Ectodermal cell (in vitro differentiated cells): ENCODE measurements at regions not wholly inside any gene's neighbourhood (a gene's known extent, or its start where the extent isn't known, plus 50 kb on each side); places are given as distances from the start of the nearest gene placed in this dataset.

Experiments
- H3K27ac ChIP-seq: 2 replicates; pipeline ENCODE4 v1.7.0; 2013; ENCODE audit warnings: mild to moderate bottlenecking, low read depth, low read length; ENCODE audit not compliant: insufficient read depth, poor library complexity, severe bottlenecking
- H3K27me3 ChIP-seq: 2 replicates; pipeline ENCODE4 v1.7.0; 2013; ENCODE audit warnings: mild to moderate bottlenecking, low read length; ENCODE audit not compliant: insufficient read depth, control insufficient read depth, poor library complexity, severe bottlenecking
- H3K36me3 ChIP-seq: one replicate; pipeline ENCODE4 v1.7.0; 2013; ENCODE audit warnings: low read length; ENCODE audit not compliant: control insufficient read depth, insufficient read depth
- H3K4me1 ChIP-seq: one replicate; pipeline ENCODE4 v1.7.0; 2013; ENCODE audit warnings: low read length; ENCODE audit not compliant: control insufficient read depth, insufficient read depth
- H3K4me3 ChIP-seq: 2 replicates; pipeline ENCODE4 v1.7.0; 2013; ENCODE audit warnings: low read depth, low read length, control low read depth; ENCODE audit not compliant: insufficient read depth
- H3K9me3 ChIP-seq: 2 replicates; pipeline ENCODE4 v1.7.0; 2013; ENCODE audit warnings: mild to moderate bottlenecking, low read length, moderate library complexity; ENCODE audit not compliant: control insufficient read depth
- WGBS, 2 experiments: methylation state at CpG; one replicate each; pipeline ENCODE4 v1.1.7; 2013; ENCODE audit warnings: missing lambda C conversion rate in 2 of 2; 5-methylcytosine and 5-hydroxymethylcytosine counted together

GRCh38 chr9:1311462-1312042 is 261.4 kb downstream of the DMRT2 start:
- Histone ChIP-seq H3K36me3 (no peaks in the 10 kb centered on the region), H3K9me3 (no peaks in the 10 kb centered on the region), H3K4me3 (no peak overlapping the region), H3K4me1 (no peaks in the 10 kb centered on the region), H3K27me3 (no peaks in the 10 kb centered on the region), H3K27ac (no peak overlapping the region)
- 89 to 90% methylated on average over 2 of the region's 2 CpGs for WGBS, 2 experiments

- WGBS, 2 experiments = 89% methylated on average over 4 of the region's 4 CpGs
Measured at GRCh38 chr9:1319436-1319835, 269.3 kb downstream of the DMRT2 start.

GRCh38 chr9:1320051-1320557 is 269.9 kb downstream of the DMRT2 start:
- Histone ChIP-seq H3K27ac (peak overlapping the region; percentile 12), H3K9me3 (no peaks in the 10 kb centered on the region), H3K27me3 (no peaks in the 10 kb centered on the region), H3K4me3 (no peak overlapping the region), H3K4me1 (peaks cover 24% of the 10 kb centered on the region), H3K36me3 (no peaks in the 10 kb centered on the region)
- WGBS, 2 experiments = 93 to 94% methylated on average over 4 to 5 of the region's 5 CpGs

More at GRCh38 chr9:1319436-1319835, 269.3 kb downstream of the DMRT2 start:
- Histone ChIP-seq H3K9me3 (no peaks in the 10 kb centered on the region), H3K4me3 (no peak overlapping the region), H3K27me3 (no peaks in the 10 kb centered on the region), H3K4me1 (peaks cover 24% of the 10 kb centered on the region), H3K36me3 (no peaks in the 10 kb centered on the region), H3K27ac (no peak overlapping the region)

GRCh38 chr9:1320607-1321195 is 270.5 kb downstream of the DMRT2 start:
- 81% methylated on average over 7 of the region's 7 CpGs for WGBS, 2 experiments
- Histone ChIP-seq H3K4me1 (peaks cover 24% of the 10 kb centered on the region), H3K36me3 (no peaks in the 10 kb centered on the region)

GRCh38 chr9:1327467-1327866 is 277.3 kb downstream of the DMRT2 start:
- peaks cover 7% of the 10 kb centered on the region for H3K4me1 ChIP-seq

More at GRCh38 chr9:1320607-1321195, 270.5 kb downstream of the DMRT2 start:
- H3K27ac ChIP-seq = peak overlapping the region; percentile 12
- H3K4me3 ChIP-seq = no peak overlapping the region
- no peaks in the 10 kb centered on the region for H3K9me3 ChIP-seq
- no peaks in the 10 kb centered on the region for H3K27me3 ChIP-seq

GRCh38 chr9:1328341-1328740 is 278.2 kb downstream of the DMRT2 start:
- H3K4me1 ChIP-seq = peaks cover 7% of the 10 kb centered on the region
- H3K4me3 ChIP-seq = no peak overlapping the region
- H3K27me3 ChIP-seq = peaks cover 6% of the 10 kb centered on the region
- no peak overlapping the region for H3K27ac ChIP-seq
- WGBS, 2 experiments = 77 to 93% methylated on average over 4 of the region's 4 CpGs
- no peaks in the 10 kb centered on the region for H3K36me3 ChIP-seq
- H3K9me3 ChIP-seq = no peaks in the 10 kb centered on the region

More at GRCh38 chr9:1327467-1327866, 277.3 kb downstream of the DMRT2 start:
- Histone ChIP-seq H3K27ac (no peak overlapping the region), H3K9me3 (no peaks in the 10 kb centered on the region), H3K4me3 (no peak overlapping the region), H3K36me3 (no peaks in the 10 kb centered on the region), H3K27me3 (peaks cover 4% of the 10 kb centered on the region)
- WGBS, 2 experiments = 97% methylated on average over 2 to 3 of the region's 3 CpGs

- peaks cover 7% of the 10 kb centered on the region for H3K4me1 ChIP-seq
- H3K9me3 ChIP-seq = no peaks in the 10 kb centered on the region
- peaks cover 6% of the 10 kb centered on the region for H3K27me3 ChIP-seq
- no peak overlapping the region for H3K4me3 ChIP-seq
- H3K27ac ChIP-seq = no peak overlapping the region
- H3K36me3 ChIP-seq = no peaks in the 10 kb centered on the region
Measured at GRCh38 chr9:1331546-1332038, 281.4 kb downstream of the DMRT2 start.

GRCh38 chr9:1332156-1332555 is 282.0 kb downstream of the DMRT2 start:
- H3K27ac ChIP-seq = no peak overlapping the region
- no peaks in the 10 kb centered on the region for H3K9me3 ChIP-seq
- WGBS, 2 experiments = 82 to 92% methylated on average over 3 of the region's 3 CpGs
- peaks cover 7% of the 10 kb centered on the region for H3K4me1 ChIP-seq
- H3K4me3 ChIP-seq = no peak overlapping the region
- peaks cover 6% of the 10 kb centered on the region for H3K27me3 ChIP-seq
- H3K36me3 ChIP-seq = no peaks in the 10 kb centered on the region

- Histone ChIP-seq H3K27me3 (peaks cover 3% of the 10 kb centered on the region), H3K36me3 (no peaks in the 10 kb centered on the region), H3K27ac (no peak overlapping the region), H3K4me3 (no peak overlapping the region), H3K4me1 (peaks cover 7% of the 10 kb centered on the region), H3K9me3 (no peaks in the 10 kb centered on the region)
- WGBS, 2 experiments = 74 to 81% methylated on average over 4 of the region's 4 CpGs
Measured at GRCh38 chr9:1335174-1335573, 285.0 kb downstream of the DMRT2 start.

- Histone ChIP-seq H3K27me3 (peaks cover 3% of the 10 kb centered on the region), H3K27ac (no peak overlapping the region), H3K4me1 (no peaks in the 10 kb centered on the region), H3K36me3 (no peaks in the 10 kb centered on the region), H3K4me3 (no peak overlapping the region), H3K9me3 (no peaks in the 10 kb centered on the region)
- 78 to 83% methylated on average over 1 to 2 of the region's 2 CpGs for WGBS, 2 experiments
Measured at GRCh38 chr9:1337169-1337568, 287.0 kb downstream of the DMRT2 start.
